HG02852 (cell line): ENCODE measurements at regions not wholly inside any gene's neighbourhood (a gene's known extent, or its start where the extent isn't known, plus 50 kb on each side); places are given as distances from the start of the nearest gene placed in this dataset.

ENCODE experiments used
- ATAC-seq: cut with Tn5 transposase; IDR thresholded peaks from one replicate; pipeline ENCODE4 v1.9.1; 2021; ENCODE audit warnings: mild to moderate bottlenecking, moderate library complexity; ENCODE audit not compliant: unreplicated experiment

GRCh38 chrX:25226151-25226550, 210.4 kb upstream of the ARX start:
- ATAC-seq, result no peak

- no peak for ATAC-seq
Measured at GRCh38 chrX:25219480-25219879, 203.7 kb upstream of the ARX start.

GRCh38 chrX:25213611-25214010, 197.8 kb upstream of the ARX start:
- ATAC-seq, result no peak

- no peak for ATAC-seq
Measured at GRCh38 chrX:25207803-25208475, 192.2 kb upstream of the ARX start.

GRCh38 chrX:25206778-25207177, 191.0 kb upstream of the ARX start:
- ATAC-seq, result no peak

GRCh38 chrX:25204182-25204581, 188.4 kb upstream of the ARX start:
- no peak for ATAC-seq

GRCh38 chrX:25202827-25203226, 187.1 kb upstream of the ARX start:
- ATAC-seq, result no peak

GRCh38 chrX:25198891-25199290, 183.1 kb upstream of the ARX start:
- ATAC-seq, result no peak

GRCh38 chrX:25198253-25198652, 182.5 kb upstream of the ARX start:
- no peak for ATAC-seq

- ATAC-seq, result no peak
Measured at GRCh38 chrX:25196221-25196620, 180.5 kb upstream of the ARX start.

- no peak for ATAC-seq
Measured at GRCh38 chrX:25191403-25191802, 175.6 kb upstream of the ARX start.

GRCh38 chrX:25181775-25182174, 166.0 kb upstream of the ARX start:
- no peak for ATAC-seq

- ATAC-seq, result no peak
Measured at GRCh38 chrX:25180242-25180641, 164.5 kb upstream of the ARX start.

GRCh38 chrX:25178555-25178954, 162.8 kb upstream of the ARX start:
- ATAC-seq, result no peak

- no peak for ATAC-seq
Measured at GRCh38 chrX:25175743-25176142, 160.0 kb upstream of the ARX start.

GRCh38 chrX:25175171-25175570, 159.4 kb upstream of the ARX start:
- no peak for ATAC-seq

GRCh38 chrX:25166546-25166945, 150.8 kb upstream of the ARX start:
- no peak for ATAC-seq

GRCh38 chrX:25166145-25166544, 150.4 kb upstream of the ARX start:
- no peak for ATAC-seq

- no peak for ATAC-seq
Measured at GRCh38 chrX:25158635-25159034, 142.9 kb upstream of the ARX start.

- no peak for ATAC-seq
Measured at GRCh38 chrX:25156832-25157231, 141.1 kb upstream of the ARX start.

GRCh38 chrX:25156323-25156722, 140.6 kb upstream of the ARX start:
- ATAC-seq, result no peak

GRCh38 chrX:25154168-25154567, 138.4 kb upstream of the ARX start:
- ATAC-seq, result no peak

- no peak for ATAC-seq
Measured at GRCh38 chrX:25151749-25152148, 136.0 kb upstream of the ARX start.
